ENCODE measurements at regions not wholly inside any gene's neighbourhood (a gene's known extent, or its start where the extent isn't known, plus 50 kb on each side); places are given as distances from the start of the nearest gene placed in this dataset.
A peak's percentile ranks its signal among the peaks of the same experiment; 100 is the strongest.

GRCh38 chr6:188821-189655, 103.2 kb upstream of the DUSP22 start:
- peak; percentile 79 for ATAC-seq (replicated peaks)
- H3K9me3 Mint-ChIP-seq = no peaks in the 10 kb centered on the region
- peak overlapping the region; percentile 89 for H3K27ac Mint-ChIP-seq
- no peaks in the 10 kb centered on the region for H3K27me3 Mint-ChIP-seq
- peak overlapping the region; percentile 73 for H3K4me3 Mint-ChIP-seq
- no peaks in the 10 kb centered on the region for H3K36me3 Mint-ChIP-seq (ENCODE audit: low read depth)
- peaks cover 40% of the 10 kb centered on the region for H3K4me1 Mint-ChIP-seq

GRCh38 chr6:189676-190075, 102.6 kb upstream of the DUSP22 start:
- no peaks in the 10 kb centered on the region for H3K27me3 Mint-ChIP-seq
- H3K27ac Mint-ChIP-seq = peak overlapping the region; percentile 89
- no peaks in the 10 kb centered on the region for H3K9me3 Mint-ChIP-seq
- peak overlapping the region; percentile 73 for H3K4me3 Mint-ChIP-seq
- H3K4me1 Mint-ChIP-seq = peaks cover 44% of the 10 kb centered on the region
- ATAC-seq (replicated peaks) = no peak
- peaks cover under 1% of the 10 kb centered on the region for H3K36me3 Mint-ChIP-seq (ENCODE audit: low read depth)

GRCh38 chr6:190596-191395, 101.5 kb upstream of the DUSP22 start:
- H3K36me3 Mint-ChIP-seq (ENCODE audit: low read depth) = peaks cover 5% of the 10 kb centered on the region

GRCh38 chr6:191487-192312, 100.6 kb upstream of the DUSP22 start:
- no peak overlapping the region for H3K4me3 Mint-ChIP-seq
- peaks cover 4% of the 10 kb centered on the region for H3K9me3 Mint-ChIP-seq
- peaks cover 64% of the 10 kb centered on the region for H3K4me1 Mint-ChIP-seq
- no peaks in the 10 kb centered on the region for H3K27me3 Mint-ChIP-seq
- ATAC-seq (replicated peaks) = no peak
- H3K36me3 Mint-ChIP-seq (ENCODE audit: low read depth) = peaks cover 5% of the 10 kb centered on the region
- no peak overlapping the region for H3K27ac Mint-ChIP-seq

More at GRCh38 chr6:190596-191395, 101.5 kb upstream of the DUSP22 start:
- peak overlapping the region; percentile 73 for H3K4me3 Mint-ChIP-seq
- H3K27me3 Mint-ChIP-seq = no peaks in the 10 kb centered on the region
- H3K4me1 Mint-ChIP-seq = peaks cover 55% of the 10 kb centered on the region
- H3K9me3 Mint-ChIP-seq = no peaks in the 10 kb centered on the region
- ATAC-seq (replicated peaks) = no peak
- peak overlapping the region; percentile 89 for H3K27ac Mint-ChIP-seq

DNA sequence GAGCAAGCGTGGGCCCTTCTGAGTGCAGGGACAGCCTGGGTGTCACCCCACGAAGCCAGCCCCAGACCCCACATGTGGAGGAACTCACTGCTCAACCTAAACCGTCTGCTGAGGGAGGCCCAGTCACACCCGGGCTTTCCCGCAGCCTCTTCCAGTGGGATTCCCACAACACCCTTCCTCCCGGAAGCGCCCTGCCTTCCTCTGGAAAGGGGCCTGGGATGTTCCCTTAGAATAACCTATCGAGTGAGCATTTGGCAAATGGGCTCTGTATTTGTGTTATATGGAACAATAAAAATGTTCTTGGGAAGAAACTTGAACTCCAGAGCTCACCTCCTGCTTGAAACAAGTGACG, 100.0 kb upstream of the DUSP22 start:
- H3K36me3 Mint-ChIP-seq (ENCODE audit: low read depth) = peaks cover 5% of the 10 kb centered on the region
- H3K27ac Mint-ChIP-seq = no peak overlapping the region
- H3K9me3 Mint-ChIP-seq = peaks cover 4% of the 10 kb centered on the region
- H3K4me1 Mint-ChIP-seq = peaks cover 66% of the 10 kb centered on the region
- H3K4me3 Mint-ChIP-seq = no peak overlapping the region
- H3K27me3 Mint-ChIP-seq = no peaks in the 10 kb centered on the region
- ATAC-seq (replicated peaks) = no peak

GRCh38 chr6:193180-193579, 99.1 kb upstream of the DUSP22 start:
- Mint-ChIP-seq H3K4me1 (peaks cover 66% of the 10 kb centered on the region), H3K9me3 (peaks cover 4% of the 10 kb centered on the region), H3K27ac (peak overlapping the region; percentile 87), H3K36me3 (ENCODE audit: low read depth) (peaks cover 5% of the 10 kb centered on the region), H3K4me3 (peak overlapping the region; percentile 72), H3K27me3 (no peaks in the 10 kb centered on the region)
- no peak for ATAC-seq (replicated peaks)

- ATAC-seq (replicated peaks) = peak; percentile 73
- H3K27me3 Mint-ChIP-seq = no peaks in the 10 kb centered on the region
- H3K27ac Mint-ChIP-seq = peak overlapping the region; percentile 87
- H3K4me3 Mint-ChIP-seq = peak overlapping the region; percentile 72
- peaks cover 4% of the 10 kb centered on the region for H3K9me3 Mint-ChIP-seq
- H3K4me1 Mint-ChIP-seq = peaks cover 63% of the 10 kb centered on the region
- H3K36me3 Mint-ChIP-seq (ENCODE audit: low read depth) = peaks cover 5% of the 10 kb centered on the region
These were observed 98.4 kb upstream of the DUSP22 start for GRCh38 chr6:193773-194310.

DNA sequence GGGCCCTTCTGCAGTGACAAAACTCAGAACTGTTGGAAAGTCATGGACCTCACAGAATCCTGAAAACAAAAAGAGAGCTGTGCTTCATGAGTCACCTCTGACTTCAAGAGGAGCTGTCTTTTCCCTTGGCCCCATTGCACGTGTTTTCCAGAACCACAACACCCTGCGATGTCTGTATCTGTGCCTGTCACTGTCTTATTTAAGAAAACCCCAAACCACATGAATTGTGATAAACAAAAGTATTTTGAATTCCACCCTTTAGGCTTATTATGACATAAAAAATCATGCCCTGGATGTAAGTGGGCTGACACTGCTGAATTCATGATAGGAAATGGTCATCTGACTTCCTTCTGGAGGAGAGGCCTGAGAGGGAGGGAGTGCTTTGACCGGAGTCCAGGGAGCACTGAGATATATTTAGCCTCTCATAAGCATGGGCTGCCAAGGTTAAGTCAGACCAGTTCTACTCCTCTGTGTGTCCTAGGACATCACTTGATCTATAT, 96.4 kb upstream of the DUSP22 start:
- peak overlapping the region; percentile 72 for H3K4me3 Mint-ChIP-seq
- ATAC-seq (replicated peaks) = peak; percentile 54
- peaks cover 42% of the 10 kb centered on the region for H3K4me1 Mint-ChIP-seq
- peaks cover 5% of the 10 kb centered on the region for H3K36me3 Mint-ChIP-seq (ENCODE audit: low read depth)
- H3K27me3 Mint-ChIP-seq = no peaks in the 10 kb centered on the region
- peak overlapping the region; percentile 7 for H3K27ac Mint-ChIP-seq
- peaks cover 4% of the 10 kb centered on the region for H3K9me3 Mint-ChIP-seq

DNA sequence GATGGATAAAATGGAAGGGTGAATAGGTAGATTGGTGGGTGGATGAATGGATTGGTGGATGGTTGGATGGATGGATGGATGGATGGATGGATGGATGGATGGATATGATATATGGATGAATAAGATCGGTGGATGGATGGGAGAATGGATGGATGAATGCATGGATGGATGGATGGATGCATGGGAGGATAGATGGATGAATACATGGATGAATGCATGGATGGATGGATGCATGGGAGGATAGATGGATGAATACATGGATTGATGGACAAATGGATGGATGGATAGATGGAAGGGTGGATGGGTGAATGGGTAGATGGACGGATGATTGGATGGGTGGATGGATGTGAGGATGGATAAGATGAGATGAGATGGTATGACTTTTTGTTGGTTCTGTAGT, 95.7 kb upstream of the DUSP22 start:
- H3K27me3 Mint-ChIP-seq = no peaks in the 10 kb centered on the region
- H3K4me1 Mint-ChIP-seq = peaks cover 42% of the 10 kb centered on the region
- peaks cover 4% of the 10 kb centered on the region for H3K9me3 Mint-ChIP-seq
- H3K36me3 Mint-ChIP-seq (ENCODE audit: low read depth) = peaks cover 5% of the 10 kb centered on the region
- H3K4me3 Mint-ChIP-seq = peak overlapping the region; percentile 72
- ATAC-seq (replicated peaks) = no peak
- H3K27ac Mint-ChIP-seq = peak overlapping the region; percentile 7

DNA sequence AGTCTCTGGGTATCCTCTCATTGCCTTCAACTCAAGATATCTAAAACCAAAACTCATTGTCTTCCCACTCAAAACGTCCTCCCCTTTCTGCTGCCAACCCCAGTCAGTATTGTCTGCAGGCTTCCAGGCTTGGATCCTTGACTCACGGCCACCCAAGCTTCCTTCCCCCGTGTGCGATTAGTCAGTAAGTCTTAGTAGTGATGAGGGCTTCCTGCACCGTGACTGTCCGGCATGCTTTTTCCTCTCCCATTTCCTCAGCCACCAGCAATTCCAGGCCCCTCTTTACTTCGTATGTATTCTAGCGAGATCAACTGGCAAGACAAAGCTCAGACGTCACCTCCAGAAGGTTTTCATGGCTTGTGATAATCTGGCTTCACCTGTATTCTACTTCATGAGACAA, 88.6 kb upstream of the DUSP22 start:
- Mint-ChIP-seq H3K9me3 (peaks cover 4% of the 10 kb centered on the region), H3K4me1 (peaks cover 8% of the 10 kb centered on the region), H3K4me3 (no peak overlapping the region), H3K36me3 (ENCODE audit: low read depth) (no peaks in the 10 kb centered on the region), H3K27me3 (peaks cover 6% of the 10 kb centered on the region), H3K27ac (no peak overlapping the region)
- no peak for ATAC-seq (replicated peaks)

DNA sequence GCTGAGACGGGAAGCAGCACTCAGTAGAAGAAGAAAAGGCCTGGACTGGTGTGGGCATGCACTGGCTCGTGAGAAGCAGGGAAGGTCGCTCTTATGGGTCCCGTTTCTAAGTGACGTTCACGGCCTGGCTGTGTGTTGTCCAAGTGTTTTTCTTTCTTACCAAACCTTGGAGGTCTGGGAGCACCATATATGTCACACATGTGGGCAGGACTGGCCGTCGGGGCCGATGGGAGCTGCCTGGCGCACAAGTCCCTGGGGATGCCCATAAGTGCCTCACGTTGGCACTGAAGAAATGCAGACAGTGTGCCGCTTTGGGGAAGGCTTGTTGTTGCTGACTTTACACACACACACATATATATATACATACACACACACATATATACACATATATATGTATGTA, 86.0 kb upstream of the DUSP22 start:
- no peaks in the 10 kb centered on the region for H3K36me3 Mint-ChIP-seq (ENCODE audit: low read depth)
- H3K27me3 Mint-ChIP-seq = peaks cover 11% of the 10 kb centered on the region
- H3K4me1 Mint-ChIP-seq = peaks cover 32% of the 10 kb centered on the region
- peaks cover 4% of the 10 kb centered on the region for H3K9me3 Mint-ChIP-seq
- H3K4me3 Mint-ChIP-seq = no peak overlapping the region
- no peak overlapping the region for H3K27ac Mint-ChIP-seq
- no peak for ATAC-seq (replicated peaks)

DNA sequence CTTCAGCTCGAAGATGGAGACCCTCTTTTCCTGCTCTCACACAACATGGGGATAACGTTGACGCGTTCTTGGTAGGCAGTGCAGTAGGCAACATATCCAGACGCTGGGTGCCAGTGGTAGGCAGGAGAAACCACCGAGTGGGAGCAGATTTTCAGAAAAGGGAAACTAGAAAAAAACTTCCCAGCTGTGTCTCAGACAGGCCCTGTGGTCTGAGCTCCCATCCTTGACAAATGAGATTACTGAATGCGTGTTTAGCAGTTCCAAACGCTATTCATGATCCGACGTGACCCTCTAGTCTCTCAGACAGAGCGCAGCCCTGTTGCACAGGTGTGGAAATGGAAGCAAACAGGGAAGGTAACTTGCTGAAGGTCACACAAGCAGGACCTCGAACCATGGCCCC, 83.9 kb upstream of the DUSP22 start:
- Mint-ChIP-seq H3K9me3 (peaks cover 4% of the 10 kb centered on the region), H3K27ac (no peak overlapping the region)

DNA sequence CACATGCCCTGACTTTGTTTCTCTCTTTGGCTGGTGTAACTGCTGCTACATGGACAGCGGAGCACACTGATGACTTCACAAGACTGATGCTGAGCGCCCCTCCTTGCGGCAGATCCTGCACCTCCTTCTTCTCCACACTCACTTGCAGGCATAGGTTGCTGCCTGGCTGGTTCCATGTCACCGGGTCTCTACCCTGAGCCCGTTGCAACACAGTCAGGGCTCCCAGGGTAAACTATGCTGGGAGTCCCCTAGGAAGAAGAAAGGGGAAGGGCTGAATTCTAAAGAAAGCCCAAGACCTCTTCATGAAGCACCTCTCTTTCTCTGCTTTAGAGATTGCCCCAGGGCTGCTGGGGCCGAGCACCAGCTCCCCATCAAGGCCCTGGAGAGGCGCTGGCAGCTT, 83.3 kb upstream of the DUSP22 start:
- Mint-ChIP-seq H3K27ac (peak overlapping the region; percentile 89), H3K36me3 (ENCODE audit: low read depth) (no peaks in the 10 kb centered on the region), H3K4me1 (peaks cover 31% of the 10 kb centered on the region), H3K27me3 (peaks cover 19% of the 10 kb centered on the region), H3K4me3 (peak overlapping the region; percentile 85), H3K9me3 (no peaks in the 10 kb centered on the region)
- ATAC-seq (replicated peaks) = peak; percentile 3

More for the DNA sequence above, 83.9 kb upstream of the DUSP22 start:
- Mint-ChIP-seq H3K36me3 (ENCODE audit: low read depth) (no peaks in the 10 kb centered on the region), H3K27me3 (peaks cover 21% of the 10 kb centered on the region), H3K4me1 (peaks cover 33% of the 10 kb centered on the region), H3K4me3 (peak overlapping the region; percentile 85)
- ATAC-seq (replicated peaks) = no peak
